ENCODE measurements at regions not wholly inside any gene's neighbourhood (a gene's known extent, or its start where the extent isn't known, plus 50 kb on each side); places are given as distances from the start of the nearest gene placed in this dataset.

- no peak for DNase-seq (ENCODE audit: low spot score)
Measured at GRCh38 chr14:29217813-29218450, 451.3 kb downstream of the FOXG1 start.

DNA sequence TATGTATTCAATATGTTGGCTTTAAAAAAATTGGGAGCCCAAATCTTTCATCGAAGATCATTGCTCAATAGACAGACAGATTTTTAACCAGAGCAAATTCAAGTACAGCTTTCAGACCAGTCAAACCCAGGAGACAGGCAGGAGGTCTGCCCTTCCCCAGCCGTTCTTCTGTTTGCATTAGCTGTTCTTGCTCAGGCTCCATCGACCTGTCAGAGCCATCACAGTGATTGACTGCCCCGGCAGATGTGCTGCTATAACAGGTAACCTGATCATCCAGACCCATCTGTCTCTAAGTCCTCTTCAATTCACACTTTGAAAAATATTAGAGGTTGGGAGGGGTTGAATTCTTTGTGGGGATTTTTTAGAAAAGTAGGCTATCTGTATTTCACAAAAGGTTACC, 453.5 kb downstream of the FOXG1 start:
- no peak for DNase-seq (ENCODE audit: low spot score)

DNA sequence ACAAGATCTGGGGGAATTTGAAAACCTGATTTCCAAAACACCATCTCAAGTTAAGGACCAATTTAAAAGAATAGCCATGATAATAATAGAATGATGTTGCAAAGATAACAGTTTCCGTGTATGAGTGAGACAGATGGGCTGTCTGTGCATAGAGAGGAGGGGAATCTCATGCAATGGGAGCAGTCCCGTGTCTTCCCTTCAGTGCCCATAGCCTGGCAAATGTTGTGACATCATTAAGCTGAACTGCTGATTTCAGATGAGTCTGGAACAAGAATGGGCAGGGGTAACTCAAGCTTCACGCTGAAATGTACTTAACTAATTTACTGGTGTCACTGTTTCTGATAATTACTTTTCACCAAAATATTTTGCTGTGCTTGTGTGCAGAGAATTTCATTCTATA, 454.0 kb downstream of the FOXG1 start:
- no peak for DNase-seq (ENCODE audit: low spot score)

- DNase-seq (ENCODE audit: low spot score) = no peak
Measured at GRCh38 chr14:29222006-29222405, 455.4 kb downstream of the FOXG1 start.

- no peak for DNase-seq (ENCODE audit: low spot score)
Measured at GRCh38 chr14:29222671-29223268, 456.2 kb downstream of the FOXG1 start.

DNA sequence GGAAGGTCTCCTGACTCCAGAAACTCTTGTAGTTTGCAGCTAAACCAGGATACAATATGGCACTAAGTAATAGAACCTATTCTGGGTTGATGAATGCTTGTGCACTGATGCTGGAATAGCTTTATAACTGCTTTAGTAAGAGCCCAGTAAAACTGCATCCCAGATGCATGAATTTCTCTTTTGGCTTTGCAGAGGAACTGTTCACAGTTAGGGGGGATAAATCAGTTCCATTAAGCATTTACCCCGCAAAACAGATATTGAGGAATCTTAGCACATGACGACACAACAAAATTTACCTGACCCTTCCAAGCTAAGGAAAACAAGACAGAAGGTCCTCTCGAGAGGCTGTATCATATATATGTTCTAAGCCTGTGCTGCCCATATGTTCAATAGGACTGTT, 457.4 kb downstream of the FOXG1 start:
- DNase-seq (ENCODE audit: low spot score) = no peak

GRCh38 chr14:29227631-29228030, 461.0 kb downstream of the FOXG1 start:
- no peak for DNase-seq (ENCODE audit: low spot score)

- no peak for DNase-seq (ENCODE audit: low spot score)
Measured at GRCh38 chr14:29232153-29232552, 465.6 kb downstream of the FOXG1 start.

DNA sequence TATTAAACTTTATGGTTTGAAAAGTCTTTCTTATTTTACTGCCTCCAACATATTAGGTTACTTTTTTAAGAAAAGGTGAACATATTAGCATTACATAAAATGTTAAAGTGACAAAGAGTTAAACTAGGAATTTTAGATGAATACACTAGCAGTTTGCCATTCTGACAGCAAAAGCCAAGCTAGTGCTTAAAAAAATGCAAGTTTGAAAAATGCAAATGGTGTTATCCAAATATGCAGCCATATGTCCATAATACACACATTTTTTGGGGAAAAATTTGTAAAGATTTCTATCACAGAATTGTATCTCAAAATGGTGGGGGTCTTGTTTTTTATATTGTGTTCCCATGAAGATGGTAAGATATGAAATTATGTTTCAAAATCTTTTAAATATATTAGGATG, 466.1 kb downstream of the FOXG1 start:
- no peak for DNase-seq (ENCODE audit: low spot score)

- DNase-seq (ENCODE audit: low spot score) = no peak
Measured at GRCh38 chr14:29233188-29233587, 466.6 kb downstream of the FOXG1 start.

DNA sequence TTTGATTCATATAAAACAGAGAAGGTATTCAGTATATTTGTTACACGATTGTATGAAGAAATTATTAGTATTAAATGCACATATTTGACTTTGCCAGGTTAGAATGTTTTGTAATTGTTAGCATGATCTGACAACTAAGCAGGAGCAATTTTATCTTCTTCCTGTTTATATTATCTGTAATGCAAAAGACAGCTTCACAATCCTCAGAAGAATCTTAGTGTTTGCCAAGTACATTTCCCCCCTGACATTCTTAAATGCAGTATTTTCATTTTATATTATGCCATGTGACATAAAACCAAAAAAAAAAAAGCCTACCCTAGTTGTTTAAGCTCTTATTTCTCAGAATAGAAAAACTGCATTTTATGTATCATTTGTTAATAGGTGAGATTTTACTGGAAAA, 469.4 kb downstream of the FOXG1 start:
- no peak for DNase-seq (ENCODE audit: low spot score)

DNA sequence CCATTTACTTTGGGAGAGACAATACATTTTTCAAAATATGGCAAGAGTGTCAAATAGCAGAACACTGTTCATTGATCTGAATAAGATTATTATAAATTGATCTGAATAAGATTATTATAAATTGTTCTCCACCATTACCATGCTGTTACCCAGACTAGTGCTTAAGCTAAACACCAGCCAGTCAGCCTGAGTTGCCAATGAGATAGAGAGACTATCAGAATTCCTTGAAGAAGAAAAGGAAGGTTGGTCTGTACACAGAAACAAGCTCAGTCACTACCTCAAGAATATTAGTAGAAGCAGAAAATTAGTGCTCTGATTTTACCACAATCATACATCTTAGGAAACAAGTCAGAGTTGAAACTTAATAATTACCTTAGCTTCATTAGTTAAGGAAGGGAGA, 469.8 kb downstream of the FOXG1 start:
- DNase-seq (ENCODE audit: low spot score) = no peak

DNA sequence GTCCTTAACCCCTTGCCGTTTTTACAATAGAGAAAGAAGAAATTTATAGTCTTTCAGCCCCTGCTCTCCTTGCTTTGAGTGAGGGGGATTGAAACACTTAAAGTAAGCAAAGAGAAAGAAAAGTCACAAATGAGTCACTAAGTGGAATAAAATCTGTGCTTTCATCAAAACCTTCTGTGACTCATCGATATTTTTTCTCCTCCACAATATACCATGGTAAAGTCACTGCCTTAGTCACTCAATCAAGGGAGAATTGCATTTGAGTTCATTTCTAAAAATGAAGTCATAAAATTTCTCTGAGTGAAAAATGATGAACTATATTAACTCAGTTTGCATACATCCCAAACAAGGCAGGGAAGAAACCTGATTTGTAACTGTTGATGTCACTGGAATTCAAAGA, 470.3 kb downstream of the FOXG1 start:
- DNase-seq (ENCODE audit: low spot score) = no peak

- DNase-seq (ENCODE audit: low spot score) = no peak
Measured at GRCh38 chr14:29240066-29240465, 473.5 kb downstream of the FOXG1 start.

DNA sequence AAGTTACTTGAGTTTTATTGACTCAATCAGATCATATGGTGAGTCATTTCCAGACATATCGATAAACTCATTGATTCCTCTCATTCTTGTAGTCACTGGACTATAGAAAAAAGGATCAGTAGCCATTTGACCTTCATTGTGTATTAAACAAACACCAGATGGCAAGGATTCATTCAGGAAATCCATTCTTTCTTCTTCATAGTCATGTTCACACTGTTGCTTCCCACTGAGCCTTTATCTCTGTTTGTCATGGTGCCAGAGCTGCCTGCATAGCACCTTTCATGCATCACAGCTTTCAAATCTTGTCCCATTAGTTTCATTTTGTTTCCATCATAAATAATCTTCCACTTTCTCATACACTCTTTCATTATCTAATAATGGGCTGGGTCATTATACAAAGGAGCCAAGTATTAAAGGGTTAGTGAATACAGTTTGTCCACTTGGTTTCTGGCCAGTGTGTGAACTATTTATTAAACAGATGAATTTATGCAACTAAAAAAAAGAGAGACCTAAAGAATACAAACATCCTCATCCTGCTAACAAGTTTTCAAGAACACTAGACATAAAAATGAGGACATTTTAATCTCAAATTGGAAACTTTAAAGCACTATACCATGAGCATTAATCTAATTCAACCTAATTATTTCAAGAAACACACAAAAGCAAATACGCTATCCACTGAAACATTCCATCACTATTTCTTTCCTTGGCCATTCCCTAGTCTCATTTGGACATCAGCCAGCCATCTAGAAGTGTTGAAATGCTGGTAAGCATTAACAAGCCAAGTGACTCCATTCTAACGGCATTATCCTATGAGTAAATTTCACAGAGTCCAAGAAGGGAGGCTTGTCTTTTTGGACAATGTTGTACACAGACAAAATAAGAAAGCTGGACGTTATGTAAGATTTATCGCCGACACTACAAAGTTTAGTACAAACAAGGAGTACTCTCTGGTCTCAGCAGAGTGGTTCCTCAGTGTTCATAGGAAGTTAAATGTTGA, 476.5 kb downstream of the FOXG1 start:
- DNase-seq (ENCODE audit: low spot score) = no peak

GRCh38 chr14:29255692-29256091, 489.1 kb downstream of the FOXG1 start:
- no peak for DNase-seq (ENCODE audit: low spot score)

GRCh38 chr14:29262979-29263378, 496.4 kb downstream of the FOXG1 start:
- DNase-seq (ENCODE audit: low spot score) = no peak

DNA sequence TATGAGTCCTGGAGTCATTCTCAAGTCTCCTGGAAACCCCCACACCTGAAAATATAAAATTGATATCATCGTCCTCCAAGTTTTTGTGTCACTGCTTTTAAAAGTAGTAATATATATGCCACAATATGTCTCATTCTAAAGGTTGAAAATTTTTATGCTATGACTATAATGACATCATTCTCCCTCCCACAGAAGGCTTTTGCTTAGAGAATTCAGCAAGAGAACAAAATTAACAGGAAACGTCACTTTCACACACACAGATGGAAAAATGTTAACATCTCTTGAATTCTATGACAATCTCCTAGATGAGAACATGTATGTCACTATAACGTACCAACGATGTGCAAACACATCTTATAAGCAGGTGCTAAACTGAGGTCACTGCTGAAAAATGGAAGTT, 498.3 kb downstream of the FOXG1 start:
- DNase-seq (ENCODE audit: low spot score) = no peak

DNA sequence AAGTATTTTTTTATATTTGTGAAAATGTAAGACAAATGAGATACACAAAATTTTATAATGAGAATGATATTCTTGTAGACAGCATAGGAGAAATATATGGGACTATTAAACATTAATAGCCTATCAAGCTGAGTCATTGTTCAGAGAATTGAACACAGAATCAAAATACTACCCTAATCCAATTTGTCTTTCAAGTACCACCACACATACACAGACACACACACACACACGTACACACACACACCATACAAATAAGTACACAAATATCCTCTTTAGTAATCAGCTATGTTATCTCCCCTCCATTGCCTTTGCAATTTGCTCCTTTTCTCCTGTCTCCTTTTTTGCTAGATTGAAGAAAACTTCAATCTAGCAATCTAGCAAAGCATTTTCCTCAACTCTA, 499.3 kb downstream of the FOXG1 start:
- no peak for DNase-seq (ENCODE audit: low spot score)

DNA sequence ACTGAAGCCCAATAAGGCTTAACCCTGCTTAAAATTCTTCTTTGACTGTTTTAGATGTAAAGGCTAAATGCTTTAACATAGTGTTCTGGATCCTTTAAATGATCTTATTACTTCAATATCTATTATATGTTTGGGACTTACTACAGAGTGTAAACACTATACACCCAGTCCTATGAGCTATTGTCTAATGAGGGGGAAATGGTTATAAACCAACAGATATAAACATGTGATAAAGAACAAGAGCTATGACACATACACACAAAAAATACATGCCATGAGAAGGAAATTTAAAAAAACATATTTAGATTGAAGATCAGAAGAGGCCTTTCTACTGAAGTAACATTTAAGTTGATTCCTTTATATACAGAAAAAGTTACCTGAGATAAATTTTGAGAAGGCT, 505.1 kb downstream of the FOXG1 start:
- DNase-seq (ENCODE audit: low spot score) = no peak

- no peak for DNase-seq (ENCODE audit: low spot score)
Measured at GRCh38 chr14:29273513-29273912, 506.9 kb downstream of the FOXG1 start.

DNA sequence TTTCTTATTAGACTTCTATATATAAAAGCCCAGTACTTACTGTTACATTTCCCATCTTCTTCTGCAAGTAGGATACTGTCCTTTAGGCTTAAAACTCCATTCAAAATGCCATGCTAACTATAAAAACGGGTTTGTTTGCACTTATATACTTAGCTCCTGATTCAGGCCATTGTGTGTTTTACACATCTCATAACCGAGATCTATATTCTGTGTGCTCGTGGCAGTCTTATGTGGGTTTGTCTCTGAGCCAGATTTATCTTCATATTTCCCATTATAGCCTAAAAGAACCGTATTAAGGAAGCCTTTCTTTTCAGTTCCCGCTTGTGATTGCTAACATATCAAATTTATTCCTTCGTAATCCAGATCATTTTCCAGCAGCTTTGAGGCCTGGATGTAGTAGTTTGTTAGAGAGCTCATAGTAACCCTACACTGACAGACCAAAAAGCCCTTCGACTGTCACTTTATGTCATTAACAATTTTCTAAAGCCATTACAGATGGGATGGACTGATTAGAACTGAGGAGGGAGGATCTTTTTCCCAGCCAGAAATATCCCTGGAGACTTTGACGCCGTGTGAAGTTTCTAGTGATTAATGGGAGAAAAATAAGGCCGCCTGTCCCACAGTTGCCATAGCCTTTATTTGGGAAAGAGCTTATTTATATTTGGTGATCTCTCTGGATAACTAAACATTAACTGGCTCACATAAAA, 508.5 kb downstream of the FOXG1 start:
- DNase-seq (ENCODE audit: low spot score) = no peak

Data from ecto neural progenitor cell (in vitro differentiated cells).